Caco-2 (cell line): ENCODE measurements at regions not wholly inside any gene's neighbourhood (a gene's known extent, or its start where the extent isn't known, plus 50 kb on each side); places are given as distances from the start of the nearest gene placed in this dataset.

ENCODE experiments used
- BruUV-seq: library from RNA; stranded (reverse); fragments of 400-500 nt; replicated peaks from 2 replicates; lab custom pipeline; 2021; lab: Mats Ljungman, UMichigan
- CTCF ChIA-PET: fragments of 300-600 bp; sonication (Branson Sonifier 250); formaldehyde crosslinking; loops from one replicate; lab custom pipeline; 2022; ENCODE audit warnings: antibody characterized with exemption; lab: Charles Lee
- POLR2A ChIA-PET: fragments of 300-600 bp; sonication (Branson Sonifier 250); formaldehyde crosslinking; loops from one replicate; lab custom pipeline; 2022; ENCODE audit warnings: antibody characterized with exemption; lab: Charles Lee
- DNase-seq, 2 experiments: peaks; one replicate each; pipeline versions ENCODE4 v3.0.0 to v3.0.0-alpha.2; 2020 to 2022
- H3K27me3 ChIP-seq: replicated peaks from 2 replicates; pipeline ENCODE4 v1.6.0; 2011; ENCODE audit warnings: low read length; ENCODE audit not compliant: control insufficient read depth, insufficient read depth
- H3K36me3 ChIP-seq: 2 replicates; pipeline ENCODE4 v1.5.1; 2011; ENCODE audit warnings: low read length; ENCODE audit not compliant: control insufficient read depth, insufficient read depth
- H3K4me1 ChIP-seq: fragments of 250-450 bp; sonication (Bioruptor Pico); 2 replicates; pipeline ENCODE4 v1.5.1; 2020; ENCODE audit warnings: mild to moderate bottlenecking
- H3K4me3 ChIP-seq: 2 replicates; pipeline ENCODE4 v1.5.1; 2011; ENCODE audit warnings: low read depth, mild to moderate bottlenecking, control low read depth, low read length
- H3K9me3 ChIP-seq: fragments of 250-450 bp; sonication (Bioruptor Pico); 2 replicates; pipeline ENCODE4 v1.5.1; 2020; ENCODE audit warnings: mild to moderate bottlenecking, moderate library complexity
- H3K27ac Mint-ChIP-seq: one replicate; pipeline ENCODE4 v1.8.0; 2022; ENCODE audit warnings: mixed read lengths; ENCODE audit not compliant: unreplicated experiment
- H3K27me3 Mint-ChIP-seq: one replicate; pipeline ENCODE4 v1.8.0; 2022; ENCODE audit warnings: mixed read lengths; ENCODE audit not compliant: insufficient read depth, unreplicated experiment
- H3K36me3 Mint-ChIP-seq: one replicate; pipeline ENCODE4 v1.8.0; 2022; ENCODE audit warnings: mild to moderate bottlenecking, mixed read lengths; ENCODE audit not compliant: insufficient read depth, unreplicated experiment
- H3K4me1 Mint-ChIP-seq: one replicate; pipeline ENCODE4 v1.8.0; 2022; ENCODE audit warnings: low read depth, mixed read lengths; ENCODE audit not compliant: unreplicated experiment
- H3K4me3 Mint-ChIP-seq: one replicate; pipeline ENCODE4 v1.8.0; 2022; ENCODE audit warnings: mild to moderate bottlenecking, moderate library complexity, mixed read lengths; ENCODE audit not compliant: unreplicated experiment
- H3K9me3 Mint-ChIP-seq: one replicate; pipeline ENCODE4 v1.8.0; 2022; ENCODE audit warnings: mixed read lengths; ENCODE audit not compliant: unreplicated experiment
- CTCF ChIP-seq, 2 experiments: fragments of 200-600 bp in 1 of 2; IDR thresholded peaks; 1 replicate in 1 of 2; 2 replicates in 1 of 2; pipeline versions ENCODE4 v1.5.1 to v1.8.0; 2011 to 2022; ENCODE audit warnings: antibody characterized with exemption in 1 of 2, control low read depth in 1 of 2, inconsistent platforms in 1 of 2, low read depth in 1 of 2, low read length in 1 of 2, mild to moderate bottlenecking in 1 of 2, moderate library complexity in 1 of 2; ENCODE audit not compliant: insufficient read depth in 1 of 2, severe bottlenecking in 1 of 2, unreplicated experiment in 1 of 2
- intact Hi-C: fragments of 100-400 bp; cut with micrococcal nuclease; formaldehyde crosslinking; loops from one replicate; pipeline ENCODE4 v1.10.0; 2022; ENCODE audit not compliant: unreplicated experiment

GRCh38 chr2:871926-872680 lies 78.5 kb upstream of the SNTG2 start:
- Histone ChIP-seq H3K9me3 (no peaks in the 10 kb centered on the region), H3K4me1 (no peaks in the 10 kb centered on the region), H3K27me3 (no peaks in the 10 kb centered on the region), H3K36me3 (no peaks in the 10 kb centered on the region), H3K4me3 (no peak overlapping the region)
- ChIA-PET POLR2A (no interaction called here), CTCF (no interaction called here)
- H3K4me1 Mint-ChIP-seq: peaks cover under 1% of the 10 kb centered on the region
- H3K36me3 Mint-ChIP-seq: no peaks in the 10 kb centered on the region
- H3K27me3 Mint-ChIP-seq: peaks cover 19% of the 10 kb centered on the region
- no peak for TF ChIP-seq CTCF (IDR thresholded peaks at IDR 0.05; ENCODE audit: insufficient read depth in 1 of 2, low read depth in 1 of 2, low read length in 1 of 2, severe bottlenecking in 1 of 2, unreplicated experiment in 1 of 2)
- DNase-seq: no peak
- no peaks in the 10 kb centered on the region for H3K9me3 Mint-ChIP-seq
- no peak overlapping the region for H3K27ac Mint-ChIP-seq
- no TSS peak for BruUV-seq
- H3K4me3 Mint-ChIP-seq: no peak overlapping the region
- intact Hi-C loops: no loop called here

GRCh38 chr2:871175-871727 lies 79.4 kb upstream of the SNTG2 start:
- BruUV-seq: no TSS peak
- Mint-ChIP-seq H3K27ac (no peak overlapping the region), H3K36me3 (no peaks in the 10 kb centered on the region), H3K9me3 (no peaks in the 10 kb centered on the region), H3K4me3 (no peak overlapping the region), H3K4me1 (peaks cover 8% of the 10 kb centered on the region), H3K27me3 (peaks cover 19% of the 10 kb centered on the region)
- no peak for DNase-seq
- Histone ChIP-seq H3K36me3 (no peaks in the 10 kb centered on the region), H3K4me1 (no peaks in the 10 kb centered on the region), H3K27me3 (no peaks in the 10 kb centered on the region), H3K4me3 (no peak overlapping the region), H3K9me3 (no peaks in the 10 kb centered on the region)
- ChIA-PET CTCF (no interaction called here), POLR2A (no interaction called here)
- intact Hi-C loops: no loop called here
- TF ChIP-seq CTCF (IDR thresholded peaks at IDR 0.05; ENCODE audit: insufficient read depth in 1 of 2, low read depth in 1 of 2, low read length in 1 of 2, severe bottlenecking in 1 of 2, unreplicated experiment in 1 of 2): no peak

- ChIA-PET POLR2A (no interaction called here), CTCF (no interaction called here)
- intact Hi-C loops: no loop called here
- Histone ChIP-seq H3K36me3 (no peaks in the 10 kb centered on the region), H3K9me3 (no peaks in the 10 kb centered on the region), H3K4me1 (no peaks in the 10 kb centered on the region), H3K27me3 (no peaks in the 10 kb centered on the region), H3K4me3 (no peak overlapping the region)
- no peaks in the 10 kb centered on the region for H3K36me3 Mint-ChIP-seq
- peaks cover 19% of the 10 kb centered on the region for H3K27me3 Mint-ChIP-seq
- H3K9me3 Mint-ChIP-seq: no peaks in the 10 kb centered on the region
- DNase-seq: no peak
- H3K27ac Mint-ChIP-seq: no peak overlapping the region
- H3K4me3 Mint-ChIP-seq: no peak overlapping the region
- peaks cover 8% of the 10 kb centered on the region for H3K4me1 Mint-ChIP-seq
- TF ChIP-seq CTCF (IDR thresholded peaks at IDR 0.05; ENCODE audit: insufficient read depth in 1 of 2, low read depth in 1 of 2, low read length in 1 of 2, severe bottlenecking in 1 of 2, unreplicated experiment in 1 of 2): no peak
- BruUV-seq: no TSS peak
These were observed 80.2 kb upstream of the SNTG2 start for GRCh38 chr2:870426-870825.
